ENCODE measurements at regions not wholly inside any gene's neighbourhood (a gene's known extent, or its start where the extent isn't known, plus 50 kb on each side); places are given as distances from the start of the nearest gene placed in this dataset.
"Not testable (repeated sequence)": the region's sequence is repeated elsewhere in the genome, so short reads cannot be mapped to it uniquely, and the experiment has no call there.

- H3K4me1 ChIP-seq (ENCODE audit: insufficient read depth, low read length, poor library complexity, severe bottlenecking) = no peaks in the 10 kb centered on the region
- ChIA-PET CTCF (ENCODE audit: unreplicated experiment) (no interaction called here), POLR2A (no interaction called here)
- intact Hi-C loops (cut with micrococcal nuclease; ENCODE audit: unreplicated experiment) = no loop called here
- no peaks in the 10 kb centered on the region for H4K20me1 ChIP-seq (ENCODE audit: insufficient read depth, low read length)
- no peak overlapping the region for H3K4me2 ChIP-seq (ENCODE audit: low read length)
- H3K4me3 ChIP-seq (ENCODE audit: low read depth, low read length, poor library complexity, severe bottlenecking) = no peak overlapping the region
- no peak overlapping the region for H2AFZ ChIP-seq (ENCODE audit: low read length)
- no peaks in the 10 kb centered on the region for H3K79me2 ChIP-seq (ENCODE audit: insufficient read depth, low read depth, low read length)
- BruUV-seq (replicated peaks) = no TSS peak
- TF ChIP-seq EZH2phosphoT487 (IDR thresholded peaks at IDR 0.05; ENCODE audit: borderline replicate concordance, low read depth, low read length) (no peak), CTCF (conservative IDR thresholded peaks at IDR 0.05; ENCODE audit: low read length) (no peak)
- H3K27ac ChIP-seq (ENCODE audit: low read depth, low read length, poor library complexity, severe bottlenecking) = no peak overlapping the region
- H3K9me3 ChIP-seq (ENCODE audit: low read length) = no peaks in the 10 kb centered on the region
- DNase-seq (ENCODE audit: low spot score) = no peak
- no peaks in the 10 kb centered on the region for H3K9me2 ChIP-seq (ENCODE audit: insufficient read depth, low read length)
- H3K36me3 ChIP-seq (ENCODE audit: insufficient read depth, low read length) = no peaks in the 10 kb centered on the region
These were observed 207.4 kb upstream of the APOOL start for GRCh38 chrX:84796321-84796720.

- no peaks in the 10 kb centered on the region for H3K79me2 ChIP-seq (ENCODE audit: insufficient read depth, low read depth, low read length)
- H3K27ac ChIP-seq (ENCODE audit: low read depth, low read length, poor library complexity, severe bottlenecking) = no peak overlapping the region
- H3K4me3 ChIP-seq (ENCODE audit: low read depth, low read length, poor library complexity, severe bottlenecking) = no peak overlapping the region
- no peak for DNase-seq (ENCODE audit: low spot score)
- CTCF ChIA-PET (ENCODE audit: unreplicated experiment) = no interaction called here
- H3K4me1 ChIP-seq (ENCODE audit: insufficient read depth, low read length, poor library complexity, severe bottlenecking) = no peaks in the 10 kb centered on the region
- no TSS peak for BruUV-seq (replicated peaks)
- no peaks in the 10 kb centered on the region for H3K36me3 ChIP-seq (ENCODE audit: insufficient read depth, low read length)
- H3K9me3 ChIP-seq (ENCODE audit: low read length) = no peaks in the 10 kb centered on the region
- intact Hi-C loops (cut with micrococcal nuclease; ENCODE audit: unreplicated experiment) = no loop called here
- no peak overlapping the region for H3K4me2 ChIP-seq (ENCODE audit: low read length)
- TF ChIP-seq EZH2phosphoT487 (IDR thresholded peaks at IDR 0.05; ENCODE audit: borderline replicate concordance, low read depth, low read length) = no peak
- TF ChIP-seq CTCF (conservative IDR thresholded peaks at IDR 0.05; ENCODE audit: low read length) = no peak
- H3K9me2 ChIP-seq (ENCODE audit: insufficient read depth, low read length) = no peaks in the 10 kb centered on the region
- no peaks in the 10 kb centered on the region for H4K20me1 ChIP-seq (ENCODE audit: insufficient read depth, low read length)
- POLR2A ChIA-PET = no interaction called here
- no peak overlapping the region for H2AFZ ChIP-seq (ENCODE audit: low read length)
These were observed 172.8 kb upstream of the APOOL start for GRCh38 chrX:84830836-84831235.

GRCh38 chrX:84846541-84846940, 157.1 kb upstream of the APOOL start:
- intact Hi-C loops (cut with micrococcal nuclease; ENCODE audit: unreplicated experiment); H3K9me3 ChIP-seq (ENCODE audit: low read length); BruUV-seq (replicated peaks); H3K9me2 ChIP-seq (ENCODE audit: insufficient read depth, low read length); H2AFZ ChIP-seq (ENCODE audit: low read length); H3K4me1 ChIP-seq (ENCODE audit: insufficient read depth, low read length, poor library complexity, severe bottlenecking); CTCF ChIA-PET (ENCODE audit: unreplicated experiment); DNase-seq (ENCODE audit: low spot score); H3K4me3 ChIP-seq (ENCODE audit: low read depth, low read length, poor library complexity, severe bottlenecking); H3K27ac ChIP-seq (ENCODE audit: low read depth, low read length, poor library complexity, severe bottlenecking); H3K36me3 ChIP-seq (ENCODE audit: insufficient read depth, low read length); H4K20me1 ChIP-seq (ENCODE audit: insufficient read depth, low read length); H3K4me2 ChIP-seq (ENCODE audit: low read length); H3K79me2 ChIP-seq (ENCODE audit: insufficient read depth, low read depth, low read length): not testable (repeated sequence)
- POLR2A ChIA-PET = interaction anchor here (0.6 kb wide), 1 partner anchor 507 kb away, joined by 3 read pairs; no protein-coding TSS in a partner anchor

GRCh38 chrX:84851183-84851582, 152.5 kb upstream of the APOOL start:
- H3K4me1 ChIP-seq (ENCODE audit: insufficient read depth, low read length, poor library complexity, severe bottlenecking); POLR2A ChIA-PET; CTCF ChIA-PET (ENCODE audit: unreplicated experiment); H2AFZ ChIP-seq (ENCODE audit: low read length); H3K27ac ChIP-seq (ENCODE audit: low read depth, low read length, poor library complexity, severe bottlenecking); BruUV-seq (replicated peaks); DNase-seq (ENCODE audit: low spot score); H4K20me1 ChIP-seq (ENCODE audit: insufficient read depth, low read length); H3K36me3 ChIP-seq (ENCODE audit: insufficient read depth, low read length); H3K9me3 ChIP-seq (ENCODE audit: low read length); H3K79me2 ChIP-seq (ENCODE audit: insufficient read depth, low read depth, low read length); H3K4me3 ChIP-seq (ENCODE audit: low read depth, low read length, poor library complexity, severe bottlenecking); intact Hi-C loops (cut with micrococcal nuclease; ENCODE audit: unreplicated experiment); H3K4me2 ChIP-seq (ENCODE audit: low read length); H3K9me2 ChIP-seq (ENCODE audit: insufficient read depth, low read length): not testable (repeated sequence)

- H4K20me1 ChIP-seq (ENCODE audit: insufficient read depth, low read length); intact Hi-C loops (cut with micrococcal nuclease; ENCODE audit: unreplicated experiment); H3K9me3 ChIP-seq (ENCODE audit: low read length); H3K4me1 ChIP-seq (ENCODE audit: insufficient read depth, low read length, poor library complexity, severe bottlenecking); H3K9me2 ChIP-seq (ENCODE audit: insufficient read depth, low read length); H3K27ac ChIP-seq (ENCODE audit: low read depth, low read length, poor library complexity, severe bottlenecking); BruUV-seq (replicated peaks); CTCF ChIA-PET (ENCODE audit: unreplicated experiment); H3K4me2 ChIP-seq (ENCODE audit: low read length); POLR2A ChIA-PET; H2AFZ ChIP-seq (ENCODE audit: low read length); H3K79me2 ChIP-seq (ENCODE audit: insufficient read depth, low read depth, low read length); H3K36me3 ChIP-seq (ENCODE audit: insufficient read depth, low read length); DNase-seq (ENCODE audit: low spot score); H3K4me3 ChIP-seq (ENCODE audit: low read depth, low read length, poor library complexity, severe bottlenecking): not testable (repeated sequence)
These were observed 146.9 kb upstream of the APOOL start for GRCh38 chrX:84856791-84857190.

All from OCI-LY7 (cell line).